OCI-LY7 (cell line): ENCODE measurements at regions not wholly inside any gene's neighbourhood (a gene's known extent, or its start where the extent isn't known, plus 50 kb on each side); places are given as distances from the start of the nearest gene placed in this dataset.

Experiments used
- EZH2phosphoT487 ChIP-seq: fragments of 200-600 bp; sonication (generic); IDR thresholded peaks from 2 replicates; pipeline ENCODE4 v1.6.1; 2018; ENCODE audit warnings: low read depth, borderline replicate concordance, mild to moderate bottlenecking, mixed run types, antibody characterized with exemption, low read length, moderate library complexity, mixed read lengths
- TF ChIP-seq, protein P1 (sequence below): fragments of 200-600 bp; sonication (generic); conservative IDR thresholded peaks from 2 replicates; pipeline ENCODE4 v1.5.1; 2014; ENCODE audit warnings: mild to moderate bottlenecking, antibody characterized with exemption, low read length, moderate library complexity, mixed read lengths

DNA sequence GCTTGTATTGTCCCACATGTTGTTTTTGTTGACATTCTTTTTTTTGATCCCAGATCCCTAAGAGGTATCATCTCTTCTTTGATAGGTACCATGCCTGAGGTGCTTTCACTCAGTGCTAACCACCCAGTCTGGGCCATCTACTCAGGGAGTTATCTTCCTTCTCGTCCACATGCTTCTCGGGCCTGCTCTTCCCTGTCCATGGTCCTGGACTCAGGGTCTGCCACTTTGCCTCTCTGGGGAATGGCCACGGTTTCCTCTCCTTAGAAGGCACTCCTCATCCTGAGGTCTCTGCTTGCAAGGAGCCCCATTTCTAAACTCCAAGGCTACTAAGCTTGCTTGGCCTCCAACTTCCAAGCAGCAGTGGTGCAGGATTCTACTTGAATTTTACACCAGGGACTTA lies 227.0 kb upstream of the NCAM1 start:
- TF ChIP-seq EZH2phosphoT487 = no peak
- TF ChIP-seq, protein P1, sequence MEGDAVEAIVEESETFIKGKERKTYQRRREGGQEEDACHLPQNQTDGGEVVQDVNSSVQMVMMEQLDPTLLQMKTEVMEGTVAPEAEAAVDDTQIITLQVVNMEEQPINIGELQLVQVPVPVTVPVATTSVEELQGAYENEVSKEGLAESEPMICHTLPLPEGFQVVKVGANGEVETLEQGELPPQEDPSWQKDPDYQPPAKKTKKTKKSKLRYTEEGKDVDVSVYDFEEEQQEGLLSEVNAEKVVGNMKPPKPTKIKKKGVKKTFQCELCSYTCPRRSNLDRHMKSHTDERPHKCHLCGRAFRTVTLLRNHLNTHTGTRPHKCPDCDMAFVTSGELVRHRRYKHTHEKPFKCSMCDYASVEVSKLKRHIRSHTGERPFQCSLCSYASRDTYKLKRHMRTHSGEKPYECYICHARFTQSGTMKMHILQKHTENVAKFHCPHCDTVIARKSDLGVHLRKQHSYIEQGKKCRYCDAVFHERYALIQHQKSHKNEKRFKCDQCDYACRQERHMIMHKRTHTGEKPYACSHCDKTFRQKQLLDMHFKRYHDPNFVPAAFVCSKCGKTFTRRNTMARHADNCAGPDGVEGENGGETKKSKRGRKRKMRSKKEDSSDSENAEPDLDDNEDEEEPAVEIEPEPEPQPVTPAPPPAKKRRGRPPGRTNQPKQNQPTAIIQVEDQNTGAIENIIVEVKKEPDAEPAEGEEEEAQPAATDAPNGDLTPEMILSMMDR = no peak
